ENCODE measurements at regions not wholly inside any gene's neighbourhood (a gene's known extent, or its start where the extent isn't known, plus 50 kb on each side); places are given as distances from the start of the nearest gene placed in this dataset.

GRCh38 chr6:139820210-139820609 is 445.8 kb upstream of the CITED2 start:
- no peak for DNase-seq (ENCODE audit: low read depth in 2 of 2)

DNA sequence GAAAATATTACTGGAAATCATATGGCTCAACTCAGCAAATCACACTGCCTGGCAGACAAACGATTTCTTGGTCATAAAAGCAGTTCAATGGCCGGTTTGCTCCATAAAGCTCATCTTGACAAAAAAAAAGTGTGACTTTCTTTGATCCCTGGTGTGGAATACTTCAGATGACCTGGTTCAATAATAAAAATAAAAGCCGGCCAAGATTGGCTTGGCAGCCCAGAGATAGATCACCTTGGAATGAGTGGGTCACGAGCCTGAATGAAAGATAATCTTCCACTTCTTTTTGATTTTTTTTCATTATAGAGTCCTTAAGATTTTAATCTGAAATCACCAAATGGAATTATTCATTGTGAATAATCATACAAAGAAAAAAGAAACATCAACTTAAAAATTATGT is 445.3 kb upstream of the CITED2 start:
- DNase-seq (ENCODE audit: low read depth in 2 of 2) = no peak

- DNase-seq (ENCODE audit: low read depth in 2 of 2) = no peak
Observed at GRCh38 chr6:139812939-139813338, 438.5 kb upstream of the CITED2 start.

DNA sequence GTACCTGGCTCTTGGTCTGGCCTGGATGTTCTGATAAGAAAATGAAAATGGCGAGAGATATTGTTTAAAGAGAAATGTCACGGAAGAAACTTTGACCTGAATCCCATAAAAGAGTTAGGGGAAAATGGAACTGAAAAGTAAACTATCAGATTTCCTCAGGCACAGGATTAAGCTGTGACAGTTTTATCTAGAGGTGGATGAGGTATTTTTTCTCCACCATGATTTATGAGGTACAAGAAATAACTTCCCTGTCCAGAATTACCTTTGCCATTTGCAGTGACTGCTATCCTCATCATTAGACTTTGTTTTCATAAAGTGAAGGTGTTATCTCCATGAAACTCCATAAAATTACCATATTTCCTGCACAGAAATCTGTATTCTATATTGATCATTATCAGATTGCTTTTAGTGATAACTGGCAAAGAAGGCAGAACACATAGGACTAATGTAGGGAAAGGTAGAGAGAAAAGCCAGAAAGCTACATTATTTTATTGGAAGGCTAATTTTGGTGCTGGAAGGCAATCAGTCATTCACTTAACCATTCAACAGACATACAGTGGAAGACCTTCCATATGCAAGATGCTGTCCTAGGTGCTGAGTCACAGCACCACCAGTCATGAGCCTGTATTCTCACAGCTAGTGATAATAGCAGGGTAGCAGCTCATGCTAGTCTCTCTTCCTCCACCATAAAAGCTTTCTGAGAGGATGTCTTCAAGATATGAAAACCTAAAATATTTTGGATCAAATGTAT is 427.3 kb upstream of the CITED2 start:
- DNase-seq (ENCODE audit: low read depth in 2 of 2) = no peak

- no peak for DNase-seq (ENCODE audit: low read depth in 2 of 2)
Observed at GRCh38 chr6:139800837-139801236, 426.4 kb upstream of the CITED2 start.

- DNase-seq (ENCODE audit: low read depth in 2 of 2) = no peak
Observed at GRCh38 chr6:139790527-139790926, 416.1 kb upstream of the CITED2 start.

DNA sequence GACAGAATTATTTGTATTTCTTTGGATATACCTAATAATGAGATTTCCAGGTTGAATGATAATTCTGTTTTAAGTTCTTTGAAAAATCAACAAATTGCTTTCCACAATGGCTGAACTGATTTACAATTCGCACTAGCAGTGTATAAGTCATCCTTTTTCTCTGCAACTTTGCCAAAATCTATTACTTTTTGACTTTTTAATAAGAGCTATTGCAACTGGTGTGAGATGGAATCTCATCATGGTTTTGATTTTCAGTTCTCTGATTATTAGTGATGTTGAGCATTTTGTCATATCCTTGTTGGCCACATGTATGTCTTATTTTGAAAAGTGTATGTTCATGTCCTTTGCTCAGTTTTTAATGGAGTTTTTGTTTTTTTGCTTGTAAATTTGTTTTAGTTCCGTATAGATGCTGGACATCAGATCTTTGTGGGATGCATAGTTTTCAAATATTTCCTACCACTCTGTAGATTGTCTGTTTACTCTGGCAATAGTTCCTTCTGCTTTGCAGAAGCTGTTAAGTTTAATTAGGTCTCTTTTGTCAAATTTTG is 409.8 kb upstream of the CITED2 start:
- DNase-seq (ENCODE audit: low read depth in 2 of 2) = no peak

DNA sequence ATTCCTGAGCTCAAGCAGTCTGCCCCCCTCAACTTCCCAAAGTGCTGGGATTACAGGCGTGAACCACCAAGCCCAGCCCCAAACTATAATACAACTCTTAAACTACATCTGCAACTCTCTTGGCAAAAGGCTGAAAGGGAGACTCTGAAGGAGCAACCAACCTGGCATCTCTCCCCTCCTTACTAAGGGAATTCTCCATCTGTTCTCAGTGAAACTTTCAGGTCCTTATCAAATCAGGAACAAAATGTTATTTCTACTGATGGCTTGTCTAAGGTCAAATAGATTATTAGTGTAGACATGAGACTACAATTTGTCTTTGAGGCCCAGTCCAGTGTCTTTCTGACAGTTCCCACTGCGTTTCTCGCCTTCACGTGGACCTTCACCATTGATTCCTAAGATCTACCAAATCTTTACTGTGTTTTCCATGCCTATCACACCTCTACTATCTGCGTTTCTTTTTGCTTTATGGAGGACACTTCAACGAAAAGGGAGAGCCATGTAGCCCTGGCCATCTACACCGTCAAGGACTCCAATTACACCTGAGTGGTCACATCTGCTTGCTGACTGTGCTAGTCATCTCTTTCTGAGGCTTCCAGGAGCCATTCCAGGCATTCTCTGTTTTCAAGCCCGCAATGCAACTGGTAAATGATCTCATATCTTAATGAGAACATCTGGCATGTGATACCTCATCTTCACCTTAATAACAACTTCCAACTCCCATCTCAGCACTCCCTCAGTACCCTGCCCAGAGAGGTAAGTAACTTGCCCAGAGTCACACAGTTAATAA is 405.7 kb upstream of the CITED2 start:
- DNase-seq (ENCODE audit: low read depth in 2 of 2) = no peak

DNA sequence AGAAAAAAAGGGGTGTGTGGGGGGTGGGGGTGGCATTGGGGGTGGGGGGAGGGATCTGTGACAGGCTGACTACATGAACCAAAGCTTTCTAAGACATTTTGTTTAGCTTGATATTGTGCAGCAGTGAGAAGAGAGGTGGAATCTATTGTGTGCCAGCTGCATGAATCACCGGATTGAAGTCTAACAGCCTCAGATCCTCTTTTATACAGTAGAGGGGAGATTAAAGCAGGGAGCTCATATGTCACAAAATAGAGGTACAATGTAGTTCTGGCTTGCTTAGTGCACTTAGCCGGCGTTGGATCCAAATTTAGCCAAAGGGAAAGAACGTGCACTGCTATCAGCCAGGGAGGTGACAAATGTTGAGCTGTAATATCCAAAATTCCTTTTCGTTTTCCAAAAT is 404.2 kb upstream of the CITED2 start:
- no peak for DNase-seq (ENCODE audit: low read depth in 2 of 2)

GRCh38 chr6:139778106-139778505 is 403.7 kb upstream of the CITED2 start:
- no peak for DNase-seq (ENCODE audit: low read depth in 2 of 2)

GRCh38 chr6:139777202-139777970 is 402.9 kb upstream of the CITED2 start:
- DNase-seq (ENCODE audit: low read depth in 2 of 2) = no peak

GRCh38 chr6:139776041-139776440 is 401.6 kb upstream of the CITED2 start:
- no peak for DNase-seq (ENCODE audit: low read depth in 2 of 2)

DNA sequence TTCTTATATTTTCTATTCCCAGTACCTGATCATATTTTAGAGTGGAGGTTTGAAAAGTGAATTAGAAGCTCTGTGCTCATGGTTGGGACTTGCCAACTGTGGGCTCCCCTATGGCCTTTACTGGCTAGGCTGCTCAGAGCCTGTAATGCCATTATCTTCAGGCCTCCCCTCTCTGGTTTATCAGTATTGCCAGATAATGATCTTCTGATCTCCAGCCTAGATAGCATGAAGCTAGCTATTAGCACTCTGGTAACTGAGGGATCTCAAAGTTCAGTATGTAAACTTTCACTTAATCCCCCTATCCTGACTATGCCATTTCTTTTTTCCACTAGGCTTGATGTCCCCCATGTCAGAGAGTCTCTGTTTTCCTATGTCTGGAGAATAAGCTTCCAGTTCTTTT is 393.7 kb upstream of the CITED2 start:
- no peak for DNase-seq (ENCODE audit: low read depth in 2 of 2)

DNA sequence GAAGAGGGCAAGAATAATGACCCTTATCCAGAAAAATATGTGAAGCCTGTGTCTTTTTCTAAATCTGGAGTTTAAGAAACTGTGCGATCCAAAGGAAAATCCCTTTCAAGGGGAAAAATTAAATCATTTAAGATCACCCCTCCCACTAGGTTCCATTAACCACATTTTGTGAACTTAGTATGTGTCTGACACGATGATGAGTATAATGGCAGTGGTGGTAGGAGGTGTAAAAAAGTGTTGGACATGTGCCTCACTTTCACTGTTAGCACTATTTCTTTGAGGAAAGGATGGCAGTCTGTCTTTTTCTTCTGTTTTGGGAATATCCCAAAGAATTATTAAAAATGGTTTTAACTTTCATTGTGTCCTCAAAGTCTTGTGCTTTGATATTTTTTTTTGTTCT is 392.3 kb upstream of the CITED2 start:
- DNase-seq (ENCODE audit: low read depth in 2 of 2) = no peak

DNA sequence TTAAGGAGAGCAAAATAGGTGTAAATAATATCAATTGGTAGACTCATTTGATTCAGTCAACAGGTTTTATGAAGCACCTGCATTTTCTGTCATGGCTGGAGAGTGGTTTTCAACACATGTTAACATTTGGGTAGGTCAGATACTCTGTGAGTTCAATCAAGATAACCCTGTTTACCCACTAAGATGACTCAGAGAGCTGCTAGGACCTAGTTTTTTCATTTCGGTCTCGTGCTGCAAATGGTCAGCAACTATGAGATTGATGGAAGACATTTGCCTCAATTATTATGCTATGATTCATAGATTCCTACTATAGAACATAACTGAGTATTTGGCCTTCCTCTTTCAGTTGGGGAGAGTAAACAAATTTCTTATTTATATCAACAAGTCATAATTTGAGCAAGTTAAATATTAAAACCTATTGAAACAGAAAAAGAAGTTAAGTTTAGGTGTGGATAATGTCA is 391.4 kb upstream of the CITED2 start:
- DNase-seq (ENCODE audit: low read depth in 2 of 2) = no peak

DNA sequence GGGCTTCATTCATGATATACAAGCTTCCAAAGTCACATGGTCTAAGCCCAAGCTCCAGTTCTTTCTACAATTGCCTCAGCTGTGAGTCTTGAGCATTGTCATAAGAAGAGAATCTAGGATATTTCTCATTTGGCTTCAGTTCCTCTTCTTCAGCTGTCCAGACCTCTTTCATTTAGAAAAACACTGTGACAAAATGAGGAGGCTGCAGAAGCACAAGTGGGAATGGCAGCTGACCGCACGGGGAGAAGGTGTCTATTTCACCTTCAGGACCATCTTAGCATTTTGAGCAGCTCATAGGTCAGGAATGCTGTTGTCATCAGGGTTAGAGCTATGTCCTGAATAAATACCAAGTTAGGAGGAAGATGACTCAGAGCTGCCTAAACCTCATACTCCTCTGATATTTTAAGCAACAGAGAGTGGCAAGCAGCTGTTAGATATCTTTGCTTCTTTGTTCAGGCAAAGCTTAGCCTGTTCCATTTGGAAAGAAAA is 390.1 kb upstream of the CITED2 start:
- DNase-seq (ENCODE audit: low read depth in 2 of 2) = no peak

DNA sequence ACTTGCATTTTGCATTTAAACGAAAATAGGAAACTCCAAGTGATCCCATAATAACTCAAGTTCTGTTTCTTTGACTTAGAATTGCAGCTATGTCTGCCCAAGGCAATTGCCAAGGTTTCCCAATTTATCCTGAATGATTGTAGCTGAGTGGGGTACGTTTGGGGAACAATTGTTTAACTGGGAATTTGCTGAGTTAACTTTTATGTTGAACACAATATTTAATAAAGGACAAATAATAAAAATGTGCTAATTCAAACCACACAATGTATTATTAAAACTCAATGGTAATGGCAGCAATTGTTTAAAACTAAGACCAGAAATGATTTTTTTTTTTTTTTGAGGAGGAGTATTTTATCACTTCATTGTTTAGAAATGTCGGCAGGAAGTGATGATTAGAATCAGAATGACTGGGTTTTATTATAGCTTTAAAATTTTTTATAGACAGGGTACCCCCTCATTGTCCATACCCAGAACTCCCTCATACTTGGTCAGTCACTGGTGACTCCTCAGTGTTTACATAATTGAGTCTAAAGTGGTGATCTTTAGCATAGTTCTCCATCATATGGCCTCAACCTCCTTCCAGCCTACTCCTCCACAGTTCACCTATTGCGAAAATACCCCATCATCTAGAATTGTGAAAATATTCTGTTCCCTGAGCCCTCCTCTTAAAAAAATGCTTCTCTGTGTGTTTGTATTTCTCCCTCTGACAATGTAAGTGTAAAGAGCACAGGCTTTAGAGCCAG is 389.2 kb upstream of the CITED2 start:
- no peak for DNase-seq (ENCODE audit: low read depth in 2 of 2)

- DNase-seq (ENCODE audit: low read depth in 2 of 2) = no peak
Observed at GRCh38 chr6:139762587-139763031, 388.2 kb upstream of the CITED2 start.

- DNase-seq (ENCODE audit: low read depth in 2 of 2) = no peak
Observed at GRCh38 chr6:139760128-139760527, 385.7 kb upstream of the CITED2 start.

- DNase-seq (ENCODE audit: low read depth in 2 of 2) = no peak
Observed at GRCh38 chr6:139759086-139759485, 384.6 kb upstream of the CITED2 start.

DNA sequence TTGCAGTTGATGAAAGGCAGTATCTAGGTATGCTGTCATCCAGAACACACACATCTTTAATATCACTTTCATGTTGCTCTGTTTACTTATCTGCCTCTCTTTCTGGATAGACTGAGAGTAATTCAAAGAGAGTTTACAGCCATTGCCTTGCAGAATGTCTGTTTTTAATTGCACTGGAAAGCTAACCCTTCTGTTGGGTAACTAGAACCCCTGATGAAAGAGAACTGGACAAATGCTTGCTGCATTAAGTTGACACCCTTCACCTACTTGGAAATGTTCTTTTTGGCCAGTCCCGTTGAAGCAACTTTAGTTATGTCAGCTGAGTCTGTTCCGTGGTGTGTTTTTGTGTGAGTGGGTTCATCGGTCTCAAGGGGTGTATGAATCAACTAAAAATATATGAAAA is 383.8 kb upstream of the CITED2 start:
- DNase-seq (ENCODE audit: low read depth in 2 of 2) = no peak
